Activated CD8-positive, alpha-beta memory T cell treated with anti-CD3 and anti-CD28 coated beads, Interleukin-2, amount 50 U/mL, for 24 hours (primary cell): ENCODE measurements at regions not wholly inside any gene's neighbourhood (a gene's known extent, or its start where the extent isn't known, plus 50 kb on each side); places are given as distances from the start of the nearest gene placed in this dataset.

Source experiments
- DNase-seq: peaks from one replicate; pipeline ENCODE4 v3.0.0-alpha.2; 2020; ENCODE audit errors: extremely low read depth

- no peak for DNase-seq
Measured at GRCh38 chr9:91040371-91041215, 239.0 kb downstream of the SYK start.

DNA sequence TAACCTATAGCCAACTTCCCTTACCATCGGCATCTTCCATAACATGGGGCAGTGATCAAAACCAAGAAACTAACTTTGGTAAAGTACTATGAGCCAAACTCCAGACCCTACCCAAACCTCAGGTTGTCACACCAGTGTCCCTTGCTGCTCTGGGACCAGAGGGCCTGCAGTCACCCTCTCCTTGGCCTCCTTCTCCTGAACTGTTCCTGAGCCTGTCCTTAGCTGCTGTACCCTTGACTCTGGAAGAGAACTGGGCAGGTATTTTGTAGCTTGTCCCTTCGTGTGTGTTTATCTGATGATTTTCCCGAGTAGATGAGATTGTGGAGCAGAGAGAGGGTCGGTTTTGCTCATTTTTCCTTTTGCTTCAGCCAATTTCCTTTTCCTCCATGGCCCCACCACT, 240.4 kb downstream of the SYK start:
- DNase-seq: no peak

- DNase-seq: no peak
Measured at GRCh38 chr9:91042541-91042940, 240.9 kb downstream of the SYK start.

GRCh38 chr9:91043056-91043810, 241.6 kb downstream of the SYK start:
- no peak for DNase-seq

DNA sequence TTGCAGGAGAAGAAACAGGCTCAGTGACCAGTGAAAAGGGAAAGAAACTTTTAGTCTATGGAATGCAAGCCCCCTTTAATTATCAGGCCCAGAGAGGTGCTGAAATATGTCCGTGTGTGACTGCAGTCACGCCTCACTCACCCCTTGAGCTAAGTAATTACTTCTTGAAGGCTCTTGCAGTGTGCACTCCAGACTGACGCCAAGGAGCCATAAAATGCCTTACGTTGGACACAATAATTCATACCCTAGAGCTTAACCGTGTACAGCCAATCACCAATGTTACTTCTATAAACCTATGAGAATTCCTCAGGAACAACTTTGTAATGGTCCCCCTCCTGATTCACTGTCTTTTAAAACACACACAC, 242.2 kb downstream of the SYK start:
- DNase-seq: no peak

- no peak for DNase-seq
Measured at GRCh38 chr9:91044354-91044753, 242.7 kb downstream of the SYK start.

GRCh38 chr9:91045041-91045440, 243.4 kb downstream of the SYK start:
- no peak for DNase-seq

DNA sequence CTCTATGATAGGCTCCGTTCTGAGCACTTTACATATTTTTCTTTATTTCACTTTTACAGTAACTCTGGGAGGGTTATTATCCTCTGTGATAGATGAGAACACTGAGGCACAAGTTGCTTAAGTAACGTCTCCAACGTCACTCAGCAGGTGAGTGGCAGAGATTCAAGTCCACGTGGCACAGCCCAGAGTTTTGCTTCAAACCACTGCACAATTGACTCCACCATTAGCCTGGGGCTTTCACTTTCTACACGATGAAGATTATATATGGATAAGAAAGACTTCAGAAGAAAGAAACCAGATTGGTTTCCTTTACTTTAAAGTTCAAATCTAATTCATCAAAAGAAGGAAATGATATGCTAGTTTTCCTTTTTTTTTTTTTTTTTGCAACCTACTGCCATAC, 245.9 kb downstream of the SYK start:
- no peak for DNase-seq

DNA sequence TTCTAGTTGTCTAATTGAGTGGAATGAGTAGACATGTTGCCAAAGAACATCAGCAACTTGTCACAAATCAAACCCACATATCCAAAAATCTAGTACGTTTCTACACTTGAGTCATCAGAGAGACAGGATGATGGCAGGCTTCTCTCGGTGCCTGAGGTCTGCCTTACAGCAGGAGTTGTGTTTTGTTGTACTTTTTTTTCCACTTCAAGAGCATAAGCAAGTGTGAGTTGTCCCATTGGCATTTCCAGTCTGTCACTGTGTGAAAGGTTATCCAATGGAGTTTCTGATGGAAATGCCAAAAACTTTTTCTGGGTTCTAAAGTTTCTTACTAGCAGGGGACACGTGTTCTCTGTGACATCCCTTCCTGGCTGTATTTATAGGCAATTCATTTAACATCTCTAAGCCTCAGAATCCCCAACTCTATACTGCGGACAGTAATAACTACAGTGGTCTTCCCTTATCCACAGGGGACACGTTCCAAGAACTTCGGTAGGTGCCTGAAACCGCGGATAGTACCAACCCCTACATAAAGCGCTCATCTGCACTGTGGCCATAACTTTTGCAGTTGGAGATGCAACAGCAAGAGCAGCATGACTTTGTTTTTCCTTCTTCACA, 246.5 kb downstream of the SYK start:
- DNase-seq: no peak

GRCh38 chr9:91048749-91049148, 247.1 kb downstream of the SYK start:
- no peak for DNase-seq

GRCh38 chr9:91053824-91054223, 252.2 kb downstream of the SYK start:
- no peak for DNase-seq

GRCh38 chr9:91055845-91056244, 254.2 kb downstream of the SYK start:
- DNase-seq: no peak

DNA sequence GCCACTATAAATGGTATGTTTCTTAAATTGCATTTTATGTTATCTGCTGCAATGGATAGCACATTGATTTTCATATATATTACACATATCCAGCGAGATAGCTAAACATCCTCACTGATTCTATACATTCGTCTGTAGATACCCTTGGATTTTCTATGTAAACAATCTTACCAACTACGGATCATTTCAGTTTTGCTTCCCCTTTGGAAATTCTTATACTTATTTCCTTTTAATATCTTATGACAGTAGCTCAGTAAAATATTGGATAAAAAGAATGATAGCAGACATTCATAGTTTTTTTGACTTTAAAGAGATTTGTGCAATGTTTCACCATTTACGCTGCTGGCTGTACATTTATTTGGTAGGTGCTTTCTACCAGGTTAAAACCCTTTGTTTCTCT, 254.9 kb downstream of the SYK start:
- DNase-seq: no peak

DNA sequence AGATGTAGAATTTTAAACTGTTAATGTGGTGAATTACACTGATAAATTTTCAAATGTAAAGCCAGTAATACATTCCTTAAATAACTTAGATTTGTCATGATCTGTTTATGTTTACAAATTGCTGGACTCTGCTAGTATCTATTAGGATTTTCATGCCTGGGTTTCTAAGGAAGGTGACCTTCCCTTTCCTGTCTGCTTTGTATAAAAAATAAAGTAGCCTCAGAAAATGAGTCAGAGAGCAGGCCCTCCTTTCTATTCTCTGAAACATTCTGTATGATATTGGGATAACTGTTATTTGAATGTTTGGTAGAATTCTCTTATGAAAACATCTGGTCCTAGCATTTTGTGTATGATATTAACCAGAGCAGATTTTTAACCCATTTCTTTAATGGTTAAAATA, 255.3 kb downstream of the SYK start:
- DNase-seq: no peak

- DNase-seq: no peak
Measured at GRCh38 chr9:91059713-91060112, 258.1 kb downstream of the SYK start.

DNA sequence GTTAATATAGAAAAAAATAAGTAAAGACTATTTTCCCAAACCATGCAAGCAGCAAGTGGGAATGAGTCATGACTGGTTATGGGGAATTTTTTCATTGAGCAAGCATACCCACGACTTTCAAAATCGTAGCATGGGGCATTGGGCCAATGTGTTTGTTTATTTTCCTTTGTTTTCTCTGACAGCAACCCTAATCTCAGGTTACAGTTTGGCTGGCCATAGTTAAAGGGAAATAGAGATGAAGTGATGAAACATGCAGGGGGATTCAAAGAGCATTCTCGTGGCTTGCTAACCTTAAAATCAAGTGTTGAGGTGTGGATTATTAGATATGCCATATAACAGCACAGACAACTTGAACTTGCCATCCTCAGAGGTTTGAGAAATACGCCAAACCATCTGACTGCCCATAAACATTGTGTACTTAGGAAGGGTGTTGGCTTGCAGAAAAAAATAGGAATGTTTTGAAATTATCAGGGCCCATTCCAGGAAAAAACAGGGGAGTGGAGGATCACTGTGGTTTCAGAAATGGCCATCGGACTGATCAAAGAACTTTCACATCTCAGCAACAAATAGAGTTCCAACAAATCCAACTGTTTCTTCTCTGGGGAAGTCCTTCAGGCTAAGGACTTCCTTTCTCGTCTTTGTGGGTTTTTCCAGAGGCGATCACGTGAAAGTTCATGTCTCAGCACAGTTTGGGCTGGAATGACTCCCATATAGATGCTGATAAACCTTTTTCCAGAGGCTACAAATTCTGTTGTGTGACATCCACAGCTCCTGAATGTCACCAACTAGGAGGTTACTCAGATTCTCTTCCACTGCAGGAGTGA, 259.1 kb downstream of the SYK start:
- DNase-seq: no peak

DNA sequence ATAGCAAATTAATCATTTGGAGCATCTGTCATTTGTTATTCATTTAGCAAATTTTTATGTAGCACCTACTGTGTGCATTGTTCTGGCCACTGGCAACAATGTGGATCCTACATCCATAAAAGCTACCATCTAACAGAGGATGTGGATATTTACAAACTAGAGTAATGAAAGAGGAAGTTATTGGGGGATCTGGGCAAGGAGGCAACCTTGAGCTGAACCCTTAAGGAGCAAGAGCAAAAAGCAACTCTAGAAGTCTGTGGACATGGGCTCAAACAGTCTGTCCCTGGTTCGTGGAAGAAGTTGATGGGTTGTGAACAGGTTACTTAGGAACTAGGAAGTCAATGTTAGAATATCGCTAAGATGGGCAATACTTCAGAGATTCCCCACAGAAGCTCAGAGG, 259.9 kb downstream of the SYK start:
- DNase-seq: no peak

DNA sequence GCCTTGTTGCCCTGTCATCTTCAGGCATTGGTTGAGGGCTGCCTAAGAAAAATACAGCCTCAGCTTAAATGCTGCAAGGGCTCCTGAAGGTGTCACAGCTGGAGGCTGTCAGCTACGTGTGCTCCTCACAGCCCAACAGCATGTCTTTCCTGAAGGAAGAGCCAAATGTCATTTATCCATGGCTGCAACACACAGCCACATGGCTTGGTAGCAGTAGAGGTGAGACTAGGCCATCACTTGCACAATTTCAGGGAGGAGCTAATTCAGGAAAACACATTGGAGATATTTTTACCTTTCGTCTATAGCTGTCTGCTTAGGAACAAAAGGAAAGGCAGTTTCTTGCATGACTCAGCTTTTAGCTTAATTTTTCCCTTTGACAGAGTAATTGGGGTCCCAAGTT, 260.7 kb downstream of the SYK start:
- no peak for DNase-seq

DNA sequence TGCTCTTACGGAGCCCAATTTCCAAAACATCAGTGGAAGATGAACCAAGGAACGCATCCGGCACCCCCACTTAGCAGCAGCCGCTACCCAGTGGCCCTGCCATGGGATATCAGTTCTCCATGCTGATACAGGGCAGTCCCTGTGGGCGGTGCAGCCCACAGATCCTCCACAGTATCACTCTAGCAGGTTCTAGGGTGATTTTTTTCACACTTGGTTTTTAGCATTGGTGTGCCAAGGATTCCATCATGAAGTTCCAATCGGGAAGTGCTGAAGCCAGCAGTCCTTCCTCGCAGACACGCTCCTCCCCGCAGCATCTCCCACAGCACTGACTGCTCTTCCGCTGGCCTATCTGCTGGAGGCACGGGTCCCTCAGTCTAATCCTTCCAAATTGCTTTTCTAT, 261.9 kb downstream of the SYK start:
- DNase-seq: no peak

DNA sequence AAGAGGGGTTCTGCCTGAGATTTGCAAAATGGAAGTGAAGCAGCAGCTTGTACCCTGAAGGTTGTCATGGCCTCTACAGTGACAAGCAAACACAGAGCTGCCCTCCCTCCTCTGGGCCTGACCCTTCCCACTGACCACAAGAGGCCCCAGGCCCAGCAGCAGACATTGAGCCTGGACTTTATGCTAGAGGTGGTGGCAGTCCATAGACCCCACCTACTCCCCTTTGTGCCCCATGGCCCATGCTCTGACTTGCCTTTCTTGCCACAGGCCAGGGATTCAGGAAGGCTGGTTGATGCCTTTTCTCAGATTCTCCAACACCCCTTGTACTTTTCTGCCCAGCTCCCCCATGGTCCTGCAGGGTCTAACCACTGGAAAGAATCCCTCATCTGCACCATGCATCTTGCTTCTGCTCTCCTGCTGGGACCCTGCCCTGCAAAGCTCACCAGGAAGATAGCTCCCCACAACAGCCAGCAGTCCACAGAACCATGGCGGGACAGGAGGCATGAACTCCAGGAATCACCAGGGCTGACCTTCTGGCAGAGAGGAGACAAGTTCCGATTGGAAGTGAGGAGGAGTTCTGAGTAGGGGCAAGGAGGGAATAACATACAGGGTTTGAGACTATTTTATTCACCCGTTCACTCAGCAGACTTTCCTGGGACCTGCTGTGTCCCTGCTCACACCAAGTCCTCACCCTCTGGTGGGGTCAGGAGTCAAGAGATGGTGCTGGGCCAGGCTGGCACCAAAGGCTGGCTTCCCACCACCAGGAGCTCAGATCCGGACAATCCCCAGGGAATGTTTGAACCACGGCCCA, 263.8 kb downstream of the SYK start:
- DNase-seq: no peak

GRCh38 chr9:91066042-91066415, 264.4 kb downstream of the SYK start:
- no peak for DNase-seq
